ENCODE measurements at regions not wholly inside any gene's neighbourhood (a gene's known extent, or its start where the extent isn't known, plus 50 kb on each side); places are given as distances from the start of the nearest gene placed in this dataset.
"Not testable (repeated sequence)": the region's sequence is repeated elsewhere in the genome, so short reads cannot be mapped to it uniquely, and the experiment has no call there.

GRCh38 chr14:94833633-94834032 lies 63.7 kb upstream of the GSC start:
- DNase-seq (ENCODE audit: low spot score): no peak

GRCh38 chr14:94831085-94831484 lies 61.2 kb upstream of the GSC start:
- no peak for DNase-seq (ENCODE audit: low spot score)

- no peak for DNase-seq (ENCODE audit: low spot score)
Observed at GRCh38 chr14:94827711-94828447, 58.0 kb upstream of the GSC start.

- DNase-seq (ENCODE audit: low spot score): no peak
Observed at GRCh38 chr14:94826774-94827173, 56.9 kb upstream of the GSC start.

- DNase-seq (ENCODE audit: low spot score): no peak
Observed at GRCh38 chr14:94823556-94824341, 53.8 kb upstream of the GSC start.

- no peak for DNase-seq (ENCODE audit: low spot score)
Observed at GRCh38 chr14:94821705-94822104, 51.8 kb upstream of the GSC start.

GRCh38 chr14:94820932-94821331 lies 51.0 kb upstream of the GSC start:
- not testable (repeated sequence) for DNase-seq (ENCODE audit: low spot score)
